ENCODE measurements at regions not wholly inside any gene's neighbourhood (a gene's known extent, or its start where the extent isn't known, plus 50 kb on each side); places are given as distances from the start of the nearest gene placed in this dataset.

- Histone ChIP-seq H3K36me3 (ENCODE audit: insufficient read depth) (no peaks in the 10 kb centered on the region), H2AFZ (no peak overlapping the region), H3K4me2 (no peak overlapping the region), H3F3A (replicated peaks; ENCODE audit: low read depth) (no peaks in the 10 kb centered on the region), H4K20me1 (replicated peaks; ENCODE audit: insufficient read depth) (no peaks in the 10 kb centered on the region), H3K4me3 (no peak overlapping the region), H3K27ac (ENCODE audit: low read depth) (no peak overlapping the region), H3K9me2 (ENCODE audit: insufficient read depth) (no peaks in the 10 kb centered on the region), H3K27me3 (ENCODE audit: insufficient read depth) (no peaks in the 10 kb centered on the region), H3K4me1 (ENCODE audit: insufficient read depth) (no peaks in the 10 kb centered on the region), H3K79me2 (replicated peaks; ENCODE audit: insufficient read depth) (no peaks in the 10 kb centered on the region)
- H3K4me1 Mint-ChIP-seq: no peaks in the 10 kb centered on the region
- H3K9me3 Mint-ChIP-seq: peaks cover 100% of the 10 kb centered on the region
- peaks cover 5% of the 10 kb centered on the region for H3K27me3 Mint-ChIP-seq (ENCODE audit: insufficient read depth, low read depth, poor library complexity)
- TF ChIP-seq STAT1 (IDR thresholded peaks at IDR 0.05; ENCODE audit: unreplicated experiment) (no peak), POLR2AphosphoS5 (IDR thresholded peaks at IDR 0.05; ENCODE audit: low read depth) (no peak)
- no peak overlapping the region for H3K4me3 Mint-ChIP-seq
- no peak overlapping the region for H3K27ac Mint-ChIP-seq
- DNase-seq (ENCODE audit: low spot score) (no peak), ATAC-seq (no peak)
- peaks cover 35% of the 10 kb centered on the region for H3K36me3 Mint-ChIP-seq (ENCODE audit: low read depth)
Observed at GRCh38 chr7:69173341-69173740, 424.9 kb upstream of the AUTS2 start.

- Histone ChIP-seq H4K20me1 (replicated peaks; ENCODE audit: insufficient read depth) (no peaks in the 10 kb centered on the region), H3K4me2 (no peak overlapping the region), H2AFZ (no peak overlapping the region), H3K4me3 (no peak overlapping the region), H3F3A (replicated peaks; ENCODE audit: low read depth) (no peaks in the 10 kb centered on the region), H3K27ac (ENCODE audit: low read depth) (no peak overlapping the region), H3K9me2 (ENCODE audit: insufficient read depth) (no peaks in the 10 kb centered on the region), H3K4me1 (ENCODE audit: insufficient read depth) (no peaks in the 10 kb centered on the region), H3K27me3 (ENCODE audit: insufficient read depth) (no peaks in the 10 kb centered on the region), H3K79me2 (replicated peaks; ENCODE audit: insufficient read depth) (no peaks in the 10 kb centered on the region), H3K36me3 (ENCODE audit: insufficient read depth) (no peaks in the 10 kb centered on the region)
- no peak for DNase-seq (ENCODE audit: low spot score)
- Mint-ChIP-seq H3K27ac (no peak overlapping the region), H3K4me3 (no peak overlapping the region), H3K4me1 (no peaks in the 10 kb centered on the region), H3K27me3 (ENCODE audit: insufficient read depth, low read depth, poor library complexity) (peaks cover 5% of the 10 kb centered on the region), H3K9me3 (peaks cover 100% of the 10 kb centered on the region), H3K36me3 (ENCODE audit: low read depth) (peaks cover 39% of the 10 kb centered on the region)
- no peak for ATAC-seq
- TF ChIP-seq ZNF462 (CRISPR knock-in tag; IDR thresholded peaks at IDR 0.05) (no peak), EZH2phosphoT487 (IDR thresholded peaks at IDR 0.05; ENCODE audit: unreplicated experiment) (no peak), JUNB (IDR thresholded peaks at IDR 0.05; ENCODE audit: unreplicated experiment) (no peak), ZNF114 (CRISPR knock-in tag; IDR thresholded peaks at IDR 0.05) (no peak), REST (IDR thresholded peaks at IDR 0.05; ENCODE audit: unreplicated experiment) (no peak), ETS1 (IDR thresholded peaks at IDR 0.05) (no peak), ZNF331 (CRISPR knock-in tag; IDR thresholded peaks at IDR 0.05; ENCODE audit: low read depth) (no peak), NANOG (IDR thresholded peaks at IDR 0.05; ENCODE audit: borderline replicate concordance) (no peak), STAT1 (IDR thresholded peaks at IDR 0.05; ENCODE audit: unreplicated experiment) (no peak), CTCF (conservative IDR thresholded peaks at IDR 0.05; ENCODE audit: low read depth in 2 of 2) (no peak)
Observed at GRCh38 chr7:69173846-69174245, 424.4 kb upstream of the AUTS2 start.
